Hepatocyte (in vitro differentiated cells): ENCODE measurements at regions not wholly inside any gene's neighbourhood (a gene's known extent, or its start where the extent isn't known, plus 50 kb on each side); places are given as distances from the start of the nearest gene placed in this dataset.

Source experiments
- CTCF ChIP-seq: fragments of 200-600 bp; sonication (generic); IDR thresholded peaks from 2 replicates; pipeline ENCODE4 v1.5.1; 2016; ENCODE audit warnings: antibody characterized with exemption, mild to moderate bottlenecking; ENCODE audit not compliant: poor library complexity
- EZH2 ChIP-seq: fragments of 200-600 bp; sonication (generic); IDR thresholded peaks from 2 replicates; pipeline ENCODE4 v1.6.1; 2016; ENCODE audit warnings: antibody characterized with exemption, mild to moderate bottlenecking, borderline replicate concordance

- TF ChIP-seq CTCF, result no peak
- no peak for TF ChIP-seq EZH2
These were observed 715.0 kb downstream of the TFAP2A start for GRCh38 chr6:9699888-9700287.
